ENCODE measurements at regions not wholly inside any gene's neighbourhood (a gene's known extent, or its start where the extent isn't known, plus 50 kb on each side); places are given as distances from the start of the nearest gene placed in this dataset.

GRCh38 chr10:131493432-131493831 is 181.9 kb upstream of the TCERG1L start:
- DNase-seq (ENCODE audit: low read depth, low spot score), result no peak
- POLR2A ChIA-PET, result no interaction called here
- no peak for TF ChIP-seq CTCF (IDR thresholded peaks at IDR 0.05; ENCODE audit: insufficient read depth, low read length, missing control alignments)
- CTCF ChIA-PET, result no interaction called here
- H3K4me3 ChIP-seq (ENCODE audit: low read depth, low read length), result no peak overlapping the region

GRCh38 chr10:131494451-131494850 is 182.9 kb upstream of the TCERG1L start:
- DNase-seq (ENCODE audit: low read depth, low spot score), result no peak
- no peak for TF ChIP-seq CTCF (IDR thresholded peaks at IDR 0.05; ENCODE audit: insufficient read depth, low read length, missing control alignments)
- ChIA-PET POLR2A (no interaction called here), CTCF (no interaction called here)
- H3K4me3 ChIP-seq (ENCODE audit: low read depth, low read length), result no peak overlapping the region

- DNase-seq (ENCODE audit: low read depth, low spot score), result no peak
- H3K4me3 ChIP-seq (ENCODE audit: low read depth, low read length), result no peak overlapping the region
- ChIA-PET CTCF (no interaction called here), POLR2A (no interaction called here)
- TF ChIP-seq CTCF (IDR thresholded peaks at IDR 0.05; ENCODE audit: insufficient read depth, low read length, missing control alignments), result no peak
Observed at GRCh38 chr10:131495224-131495623, 183.7 kb upstream of the TCERG1L start.

GRCh38 chr10:131495892-131496291 is 184.4 kb upstream of the TCERG1L start:
- TF ChIP-seq CTCF (IDR thresholded peaks at IDR 0.05; ENCODE audit: insufficient read depth, low read length, missing control alignments), result no peak
- no peak for DNase-seq (ENCODE audit: low read depth, low spot score)
- CTCF ChIA-PET, result no interaction called here
- POLR2A ChIA-PET, result no interaction called here
- no peak overlapping the region for H3K4me3 ChIP-seq (ENCODE audit: low read depth, low read length)

- DNase-seq (ENCODE audit: low read depth, low spot score), result no peak
- ChIA-PET POLR2A (no interaction called here), CTCF (no interaction called here)
- TF ChIP-seq CTCF (IDR thresholded peaks at IDR 0.05; ENCODE audit: insufficient read depth, low read length, missing control alignments), result no peak
- no peak overlapping the region for H3K4me3 ChIP-seq (ENCODE audit: low read depth, low read length)
Observed at GRCh38 chr10:131496351-131497052, 185.0 kb upstream of the TCERG1L start.

- TF ChIP-seq CTCF (IDR thresholded peaks at IDR 0.05; ENCODE audit: insufficient read depth, low read length, missing control alignments), result no peak
- POLR2A ChIA-PET, result no interaction called here
- DNase-seq (ENCODE audit: low read depth, low spot score), result no peak
- no peak overlapping the region for H3K4me3 ChIP-seq (ENCODE audit: low read depth, low read length)
- CTCF ChIA-PET, result no interaction called here
Observed at GRCh38 chr10:131499566-131499965, 188.0 kb upstream of the TCERG1L start.
